ENCODE measurements at regions not wholly inside any gene's neighbourhood (a gene's known extent, or its start where the extent isn't known, plus 50 kb on each side); places are given as distances from the start of the nearest gene placed in this dataset.
"Not testable (repeated sequence)": the region's sequence is repeated elsewhere in the genome, so short reads cannot be mapped to it uniquely, and the experiment has no call there.

DNA sequence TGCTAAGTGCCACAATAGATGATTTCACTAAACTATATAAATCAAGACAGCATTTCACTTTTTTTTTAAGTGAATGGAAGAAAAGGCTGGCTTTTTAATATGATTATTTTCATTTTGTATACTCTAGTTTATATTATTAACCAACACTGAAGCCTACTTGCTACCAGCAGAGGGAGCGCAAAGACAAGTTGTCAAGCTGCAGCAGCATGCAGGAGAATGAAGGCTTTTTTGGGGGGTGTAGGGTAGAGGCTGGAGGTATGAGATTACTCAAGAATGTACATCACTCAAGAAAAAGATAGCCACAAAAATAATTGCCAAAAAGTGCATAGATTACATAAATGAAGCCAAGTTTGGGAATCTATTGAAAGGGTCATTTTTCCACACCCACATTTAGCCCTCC is 519.5 kb downstream of the FGF13 start:
- TF ChIP-seq, protein P1, sequence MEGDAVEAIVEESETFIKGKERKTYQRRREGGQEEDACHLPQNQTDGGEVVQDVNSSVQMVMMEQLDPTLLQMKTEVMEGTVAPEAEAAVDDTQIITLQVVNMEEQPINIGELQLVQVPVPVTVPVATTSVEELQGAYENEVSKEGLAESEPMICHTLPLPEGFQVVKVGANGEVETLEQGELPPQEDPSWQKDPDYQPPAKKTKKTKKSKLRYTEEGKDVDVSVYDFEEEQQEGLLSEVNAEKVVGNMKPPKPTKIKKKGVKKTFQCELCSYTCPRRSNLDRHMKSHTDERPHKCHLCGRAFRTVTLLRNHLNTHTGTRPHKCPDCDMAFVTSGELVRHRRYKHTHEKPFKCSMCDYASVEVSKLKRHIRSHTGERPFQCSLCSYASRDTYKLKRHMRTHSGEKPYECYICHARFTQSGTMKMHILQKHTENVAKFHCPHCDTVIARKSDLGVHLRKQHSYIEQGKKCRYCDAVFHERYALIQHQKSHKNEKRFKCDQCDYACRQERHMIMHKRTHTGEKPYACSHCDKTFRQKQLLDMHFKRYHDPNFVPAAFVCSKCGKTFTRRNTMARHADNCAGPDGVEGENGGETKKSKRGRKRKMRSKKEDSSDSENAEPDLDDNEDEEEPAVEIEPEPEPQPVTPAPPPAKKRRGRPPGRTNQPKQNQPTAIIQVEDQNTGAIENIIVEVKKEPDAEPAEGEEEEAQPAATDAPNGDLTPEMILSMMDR (IDR thresholded peaks at IDR 0.05; ENCODE audit: low read length, missing control alignments): no peak
- DNase-seq (ENCODE audit: low read depth): peak; percentile 0
- H3K4me3 ChIP-seq (replicated peaks; ENCODE audit: low read depth, low read length): no peak overlapping the region

DNA sequence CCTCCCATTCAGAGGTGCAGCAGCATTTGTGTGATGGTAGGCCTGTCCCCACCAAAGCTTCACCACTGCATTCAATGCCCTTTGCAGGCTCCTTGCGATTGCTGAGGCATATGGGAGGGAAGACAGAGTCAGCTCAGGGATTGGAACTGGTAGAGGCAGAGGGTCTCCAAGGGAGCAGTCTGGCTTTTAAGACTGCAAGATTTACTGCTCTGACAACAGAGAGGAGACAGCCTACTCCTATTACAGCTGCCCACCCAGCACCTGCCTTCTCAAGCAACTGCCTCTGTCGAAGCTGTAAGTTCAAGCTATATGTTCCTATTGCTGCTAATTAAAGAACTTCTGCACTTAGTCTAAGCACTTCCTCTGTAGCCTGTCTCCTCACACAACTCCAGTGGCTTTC is 481.8 kb downstream of the FGF13 start:
- TF ChIP-seq, protein P1 (IDR thresholded peaks at IDR 0.05; ENCODE audit: low read length, missing control alignments): no peak
- no peak for DNase-seq (ENCODE audit: low read depth)
- no peak overlapping the region for H3K4me3 ChIP-seq (replicated peaks; ENCODE audit: low read depth, low read length)

DNA sequence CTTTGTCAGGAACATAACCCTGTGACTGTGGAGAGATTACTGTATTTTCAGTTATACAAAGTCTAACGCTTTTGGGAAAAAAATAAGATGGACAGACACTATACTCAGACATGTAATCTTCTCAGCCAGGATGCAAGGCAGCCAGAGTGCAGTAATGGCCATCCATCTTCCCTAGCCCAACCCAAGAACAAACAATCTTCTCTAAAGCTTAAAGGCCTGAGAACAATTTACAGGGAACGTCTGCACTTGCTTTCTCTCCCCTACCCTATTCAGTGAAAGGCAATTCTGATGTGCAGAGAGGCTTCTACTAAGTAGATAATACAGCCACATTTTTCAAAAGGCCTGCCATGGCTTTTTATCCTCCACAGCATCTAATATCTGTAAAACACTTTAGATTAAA is 471.3 kb downstream of the FGF13 start:
- no peak for DNase-seq (ENCODE audit: low read depth)
- TF ChIP-seq, protein P1 (IDR thresholded peaks at IDR 0.05; ENCODE audit: low read length, missing control alignments): no peak
- H3K4me3 ChIP-seq (replicated peaks; ENCODE audit: low read depth, low read length): no peak overlapping the region

DNA sequence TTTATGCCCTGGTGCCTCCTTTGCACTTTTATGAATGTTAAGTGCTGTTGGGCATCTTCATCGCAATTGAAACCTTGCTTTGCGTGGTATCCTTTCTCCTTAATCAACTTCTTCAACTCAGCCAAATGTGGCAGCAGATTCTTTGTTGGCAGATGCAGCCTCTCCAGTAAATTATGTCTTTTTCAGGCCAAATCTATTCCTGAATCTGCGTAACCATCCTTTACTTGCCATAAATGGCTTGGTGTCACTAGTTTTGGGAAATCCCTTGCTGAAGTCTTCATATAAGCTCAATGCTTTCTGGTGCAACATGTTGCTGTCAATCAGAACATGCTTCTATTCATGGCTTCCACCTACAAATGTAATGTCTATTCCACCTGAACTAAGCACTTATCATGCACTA is 457.5 kb downstream of the FGF13 start:
- DNase-seq (ENCODE audit: low read depth): no peak
- H3K4me3 ChIP-seq (replicated peaks; ENCODE audit: low read depth, low read length): no peak overlapping the region
- TF ChIP-seq, protein P1 (IDR thresholded peaks at IDR 0.05; ENCODE audit: low read length, missing control alignments): no peak

DNA sequence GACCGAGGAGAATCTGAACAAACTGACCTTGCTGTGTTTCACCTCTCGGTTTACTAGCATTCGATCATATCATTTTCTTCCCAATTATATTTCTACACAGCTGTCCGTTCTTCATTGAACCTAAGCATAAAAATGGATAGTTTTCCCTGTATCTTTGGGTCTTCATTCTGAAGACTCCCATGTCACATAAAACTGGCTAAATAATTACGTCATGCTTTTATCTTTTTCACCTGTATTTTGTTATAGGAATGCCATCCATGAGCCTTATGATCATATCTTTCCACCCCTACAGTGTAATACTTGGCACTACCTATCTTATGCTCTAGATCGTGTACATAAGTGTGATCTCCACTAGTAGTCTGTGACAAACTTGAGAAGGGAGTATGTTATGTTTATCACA is 456.1 kb downstream of the FGF13 start:
- TF ChIP-seq, protein P1 (IDR thresholded peaks at IDR 0.05; ENCODE audit: low read length, missing control alignments): no peak
- no peak for DNase-seq (ENCODE audit: low read depth)
- no peak overlapping the region for H3K4me3 ChIP-seq (replicated peaks; ENCODE audit: low read depth, low read length)

DNA sequence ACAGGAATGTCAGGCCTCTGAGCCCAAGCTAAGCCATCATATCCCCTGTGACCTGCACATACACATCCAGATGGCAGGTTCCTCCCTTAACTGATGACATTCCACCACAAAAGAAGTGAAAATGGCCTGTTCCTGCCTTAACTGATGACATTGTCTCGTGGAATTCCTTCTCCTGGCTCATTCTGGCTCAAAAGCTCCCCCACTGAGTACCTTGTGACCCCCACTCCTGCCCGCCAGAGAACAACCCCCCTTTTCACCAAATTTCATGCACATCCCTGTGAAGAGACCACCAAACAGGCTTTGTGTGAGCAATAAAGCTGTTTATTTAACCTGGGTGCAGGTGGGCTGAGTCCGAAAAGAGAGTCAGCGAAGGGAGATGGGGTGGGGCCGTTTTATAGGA is 447.4 kb downstream of the FGF13 start:
- not testable (repeated sequence) for DNase-seq (ENCODE audit: low read depth); H3K4me3 ChIP-seq (replicated peaks; ENCODE audit: low read depth, low read length)

DNA sequence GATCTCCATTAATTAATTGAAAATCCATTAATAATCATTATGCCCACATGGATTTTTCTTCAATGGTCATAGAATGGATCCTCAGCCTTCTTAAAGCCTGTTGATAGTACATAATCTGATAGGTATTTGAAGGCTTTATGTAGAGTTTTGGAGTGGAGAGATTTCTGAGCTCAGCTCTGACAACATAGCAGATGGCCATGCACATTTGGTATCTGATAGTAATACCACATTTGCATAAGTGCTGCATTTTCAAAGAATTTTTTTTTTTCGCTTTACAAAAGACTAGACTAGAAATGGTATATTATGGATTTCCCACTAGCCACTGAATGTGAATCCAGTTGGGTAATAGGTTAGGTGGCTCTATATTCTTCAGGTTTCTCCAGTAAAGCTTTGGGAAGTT is 440.6 kb downstream of the FGF13 start:
- TF ChIP-seq, protein P1 (IDR thresholded peaks at IDR 0.05; ENCODE audit: low read length, missing control alignments): no peak
- no peak for DNase-seq (ENCODE audit: low read depth)

DNA sequence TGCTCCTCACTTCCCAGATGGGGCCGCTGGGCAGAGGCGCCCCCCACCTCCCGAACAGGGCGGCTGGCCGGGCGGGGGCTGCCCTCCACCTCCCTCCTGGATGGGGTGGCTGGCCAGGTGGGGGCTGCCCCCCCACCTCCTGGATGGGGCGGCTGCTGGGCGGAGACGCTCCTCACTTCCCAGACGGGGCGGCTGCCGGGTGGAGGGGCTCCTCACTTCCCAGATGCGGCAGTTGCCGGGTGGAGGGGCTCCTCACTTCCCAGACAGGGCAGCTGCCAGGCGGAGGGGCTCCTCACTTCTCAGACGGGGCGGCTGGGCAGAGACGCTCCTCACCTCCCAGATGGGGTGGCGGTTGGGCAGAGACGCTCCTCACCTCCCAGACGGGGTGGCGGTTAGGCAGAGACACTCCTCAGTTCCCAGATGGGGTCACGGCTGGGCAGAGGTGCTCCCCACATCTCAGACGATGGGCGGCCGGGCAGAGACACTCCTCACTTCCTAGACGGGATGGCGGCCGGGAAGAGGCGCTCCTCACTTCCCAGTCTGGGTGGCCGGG is 428.8 kb downstream of the FGF13 start:
- not testable (repeated sequence) for DNase-seq (ENCODE audit: low read depth); H3K4me3 ChIP-seq (replicated peaks; ENCODE audit: low read depth, low read length)

More for the DNA sequence above, 440.6 kb downstream of the FGF13 start:
- H3K4me3 ChIP-seq (replicated peaks; ENCODE audit: low read depth, low read length): no peak overlapping the region
